Tibial nerve (tissue), 4 donors: ENCODE measurements at regions not wholly inside any gene's neighbourhood (a gene's known extent, or its start where the extent isn't known, plus 50 kb on each side); places are given as distances from the start of the nearest gene placed in this dataset.
"Not testable (repeated sequence)": the region's sequence is repeated elsewhere in the genome, so short reads cannot be mapped to it uniquely, and the experiment has no call there.

Source experiments
- DNase-seq, 2 donors: peaks; one replicate each; pipeline ENCODE4 v3.0.0-alpha.2; 2019; ENCODE audit warnings: low spot score in 2 of 2
- H3K27ac ChIP-seq, 4 donors: fragments of 200-600 bp; sonication (generic) in 3 of 4; one replicate each; pipeline ENCODE4 v1.5.1; 2017 to 2019; ENCODE audit warnings: mild to moderate bottlenecking in 1 of 4
- H3K27me3 ChIP-seq, 2 donors: fragments of 200-600 bp; sonication (generic) in 1 of 2; one replicate each; pipeline versions ENCODE4 v1.5.1 to v1.6.0; 2017 to 2019
- H3K36me3 ChIP-seq, 3 donors: fragments of 200-600 bp; sonication (generic); one replicate each; pipeline ENCODE4 v1.5.1; 2018 to 2019
- H3K4me1 ChIP-seq, 4 donors: fragments of 200-600 bp; sonication (generic) in 3 of 4; one replicate each; pipeline ENCODE4 v1.5.1; 2017 to 2019
- H3K4me3 ChIP-seq, 4 donors: fragments of 200-600 bp; sonication (generic) in 3 of 4; one replicate each; pipeline ENCODE4 v1.5.1; 2017 to 2019; ENCODE audit warnings: mild to moderate bottlenecking in 1 of 4, moderate library complexity in 1 of 4
- H3K9me3 ChIP-seq, 4 donors: fragments of 200-600 bp; sonication (generic) in 3 of 4; one replicate each; pipeline ENCODE4 v1.5.1; 2017 to 2019
- CTCF ChIP-seq, 5 experiments: fragments of 200-600 bp in 3 of 5; fragments of 450-650 bp in 2 of 5; sonication (generic) in 3 of 5; IDR thresholded peaks; one replicate each; pipeline ENCODE4 v1.5.1; 2016 to 2019; ENCODE audit warnings: antibody characterized with exemption in 5 of 5, mild to moderate bottlenecking in 3 of 5, moderate library complexity in 2 of 5
- EP300 ChIP-seq, 2 donors: sonication (generic); formaldehyde crosslinking; IDR thresholded peaks; one replicate each; pipeline ENCODE4 v1.6.1; 2017; ENCODE audit warnings: antibody characterized with exemption in 2 of 2, mild to moderate bottlenecking in 1 of 2
- POLR2A ChIP-seq, 2 donors: fragments of 450-650 bp; IDR thresholded peaks; one replicate each; pipeline ENCODE4 v1.6.1; 2017; ENCODE audit warnings: antibody characterized with exemption in 2 of 2, mild to moderate bottlenecking in 2 of 2, moderate library complexity in 2 of 2
- WGBS, 2 donors: methylation state at CpG; one replicate each; pipeline ENCODE4 v1.1.5; 2018; 5-methylcytosine and 5-hydroxymethylcytosine counted together

GRCh38 chr10:123275136-123275564, 120.9 kb downstream of the BUB3 start:
- TF ChIP-seq EP300 (IDR thresholded peaks at IDR 0.05) (no peak), CTCF (IDR thresholded peaks at IDR 0.05) (no peak), POLR2A (IDR thresholded peaks at IDR 0.05) (no peak)
- H3K36me3 ChIP-seq, result no peaks in the 10 kb centered on the region
- WGBS, 2 donors, result 9 to 14% methylated on average over 14 of the region's 14 CpGs
- H3K27ac ChIP-seq, result no peak overlapping the region
- H3K4me3 ChIP-seq, result no peak overlapping the region
- peaks cover 0 to 5% (median 0%) of the 10 kb centered on the region in 4 donors for H3K4me1 ChIP-seq
- peaks cover 0 to 23% of the 10 kb centered on the region in 2 donors for H3K27me3 ChIP-seq
- H3K9me3 ChIP-seq, result peaks cover 0 to 10% (median 0%) of the 10 kb centered on the region in 4 donors
- DNase-seq, result no peak

- 94 to 100% methylated on average over 2 of the region's 2 CpGs for WGBS, 2 donors
- H3K27ac ChIP-seq, result no peak overlapping the region
Measured at GRCh38 chr10:123278445-123278844, 124.2 kb downstream of the BUB3 start.

GRCh38 chr10:123283371-123283770, 129.2 kb downstream of the BUB3 start:
- not testable (repeated sequence) for H3K36me3 ChIP-seq, H3K27ac ChIP-seq, DNase-seq, H3K27me3 ChIP-seq, H3K9me3 ChIP-seq, H3K4me3 ChIP-seq, H3K4me1 ChIP-seq
- 93 to 96% methylated on average over 10 to 28 of the region's 35 CpGs for WGBS, 2 donors

More at GRCh38 chr10:123278445-123278844, 124.2 kb downstream of the BUB3 start:
- no peak overlapping the region for H3K4me3 ChIP-seq
- TF ChIP-seq CTCF (IDR thresholded peaks at IDR 0.05), result no peak
- TF ChIP-seq EP300 (IDR thresholded peaks at IDR 0.05), result no peak
- no peak for TF ChIP-seq POLR2A (IDR thresholded peaks at IDR 0.05)
- H3K9me3 ChIP-seq, result peaks cover 0 to 10% (median 0%) of the 10 kb centered on the region in 4 donors
- no peaks in the 10 kb centered on the region for H3K36me3 ChIP-seq
- DNase-seq, result no peak
- peaks cover 0 to 22% of the 10 kb centered on the region in 2 donors for H3K27me3 ChIP-seq
- H3K4me1 ChIP-seq, result peaks cover 0 to 5% (median 0%) of the 10 kb centered on the region in 4 donors

GRCh38 chr10:123284022-123284421, 129.8 kb downstream of the BUB3 start:
- Histone ChIP-seq H3K27me3 (no peaks in the 10 kb centered on the region), H3K27ac (no peak overlapping the region), H3K9me3 (no peaks in the 10 kb centered on the region), H3K4me3 (no peak overlapping the region), H3K4me1 (peaks cover 0 to 5% (median 0%) of the 10 kb centered on the region in 4 donors), H3K36me3 (peaks cover 0 to 3% (median 0%) of the 10 kb centered on the region in 3 donors)
- no peak for DNase-seq
- TF ChIP-seq POLR2A (IDR thresholded peaks at IDR 0.05), result no peak
- no peak for TF ChIP-seq EP300 (IDR thresholded peaks at IDR 0.05)
- TF ChIP-seq CTCF (IDR thresholded peaks at IDR 0.05), result no peak

- no peak for DNase-seq
- no peaks in the 10 kb centered on the region for H3K4me1 ChIP-seq
- H3K27ac ChIP-seq, result no peak overlapping the region
- H3K9me3 ChIP-seq, result peaks cover 0 to 13% (median 0%) of the 10 kb centered on the region in 4 donors
- TF ChIP-seq EP300 (IDR thresholded peaks at IDR 0.05) (no peak), POLR2A (IDR thresholded peaks at IDR 0.05) (no peak), CTCF (IDR thresholded peaks at IDR 0.05) (no peak)
- H3K4me3 ChIP-seq, result no peak overlapping the region
- H3K27me3 ChIP-seq, result no peaks in the 10 kb centered on the region
- peaks cover 0 to 3% (median 0%) of the 10 kb centered on the region in 3 donors for H3K36me3 ChIP-seq
- WGBS, 2 donors, result 64 to 76% methylated on average over 4 of the region's 4 CpGs
Measured at GRCh38 chr10:123287594-123288247, 133.5 kb downstream of the BUB3 start.
